ENCODE measurements at regions not wholly inside any gene's neighbourhood (a gene's known extent, or its start where the extent isn't known, plus 50 kb on each side); places are given as distances from the start of the nearest gene placed in this dataset.

DNA sequence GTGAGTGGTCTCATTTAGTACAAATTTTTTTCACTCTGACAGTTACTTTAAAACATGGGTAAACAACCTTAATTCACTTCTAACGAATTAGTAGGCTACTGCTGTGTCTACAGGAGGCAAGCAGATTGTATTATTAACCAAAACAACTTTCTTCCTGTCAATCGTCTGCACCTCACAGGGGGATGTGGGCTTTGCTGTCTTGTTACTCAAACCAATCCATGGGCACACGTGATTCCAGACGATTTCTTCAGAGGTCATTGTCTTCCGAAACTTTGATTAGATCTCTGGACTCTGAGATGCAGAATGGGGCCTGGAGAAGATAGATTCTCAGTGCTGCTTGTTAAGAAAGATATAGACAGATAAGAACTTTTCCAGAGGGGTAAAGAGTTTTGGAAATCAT, 327.8 kb downstream of the DHX15 start:
- Histone ChIP-seq H3K79me1 (ENCODE audit: low read depth, low read length) (no peaks in the 10 kb centered on the region), H2BK15ac (ENCODE audit: low read length) (no peak overlapping the region), H3K4me1 (replicated peaks in 1 of 4; ENCODE audit: control insufficient read depth in 3 of 4, insufficient read depth in 4 of 4, low read length in 3 of 4) (peaks cover 0 to 10% (median 7%) of the 10 kb centered on the region in 4 experiments; a peak in 4 of 7 replicates), H3K36me3 (ENCODE audit: control insufficient read depth in 2 of 4, insufficient read depth in 4 of 4, low read length in 3 of 4) (no peaks in the 10 kb centered on the region), H3K14ac (ENCODE audit: insufficient read length) (no peak overlapping the region), H2AK5ac (ENCODE audit: low read depth, low read length) (no peak overlapping the region), H3K79me2 (ENCODE audit: control insufficient read depth in 1 of 2, insufficient read depth in 2 of 2, low read length in 2 of 2) (no peaks in the 10 kb centered on the region), H2BK5ac (ENCODE audit: low read depth, low read length) (no peak overlapping the region), H3K27ac (ENCODE audit: low read depth, low read length) (no peak overlapping the region), H4K5ac (ENCODE audit: insufficient read length, low read depth, low read length) (no peak overlapping the region), H2BK20ac (ENCODE audit: low read length) (no peak overlapping the region), H3K9ac (replicated peaks in 1 of 4; ENCODE audit: extremely low read depth in 1 of 4, low read depth in 3 of 4, low read length in 3 of 4) (no peak overlapping the region), H3K4me2 (ENCODE audit: insufficient read depth in 1 of 2, low read depth in 2 of 2, low read length in 2 of 2) (0 out of 4 replicates have a peak overlapping the region, but pooled peaks of 1 of the 2 experiments have one; percentile 14), H4K20me1 (replicated peaks in 1 of 2; ENCODE audit: control insufficient read depth in 1 of 2, insufficient read depth in 2 of 2, low read length in 2 of 2) (no peaks in the 10 kb centered on the region), H2BK12ac (ENCODE audit: low read depth, low read length) (no peak overlapping the region), H3K4ac (replicated peaks; ENCODE audit: insufficient read length, low read depth, low read length) (no peak overlapping the region), H3K23ac (ENCODE audit: insufficient read length) (no peak overlapping the region), H2AFZ (ENCODE audit: low read length) (no peak overlapping the region), H2BK120ac (replicated peaks; ENCODE audit: low read depth, low read length) (no peak overlapping the region), H3K27me3 (replicated peaks in 1 of 4; ENCODE audit: control insufficient read depth in 3 of 4, extremely low read depth in 1 of 4, insufficient read depth in 3 of 4, low read length in 3 of 4) (no peaks in the 10 kb centered on the region), H3K9me3 (ENCODE audit: insufficient read depth in 2 of 2, low read depth in 1 of 2, low read length in 1 of 2) (no peaks in the 10 kb centered on the region), H4K91ac (replicated peaks; ENCODE audit: insufficient read length, low read length) (no peak overlapping the region), H3K56ac (replicated peaks; ENCODE audit: insufficient read length, low read depth, low read length) (no peak overlapping the region), H4K8ac (ENCODE audit: extremely low read depth, insufficient read depth, low read length) (no peak overlapping the region), H3K23me2 (ENCODE audit: low read depth, low read length) (no peaks in the 10 kb centered on the region), H3K18ac (ENCODE audit: extremely low read depth, low read length) (no peak overlapping the region), H3K4me3 (ENCODE audit: extremely low read depth in 1 of 4, insufficient read depth in 2 of 4, low read depth in 3 of 4, low read length in 4 of 4) (0 out of 8 replicates have a peak overlapping the region, but pooled peaks of 1 of the 4 experiments have one; percentile 10)
- POLR2A ChIA-PET (ENCODE audit: partially characterized antibody), result interaction anchor here (1.6 kb wide), 1 partner anchor 17 kb away, joined by 3 read pairs; no protein-coding TSS in a partner anchor
- CTCF ChIA-PET (ENCODE audit: partially characterized antibody), result interaction anchor here (1.1 kb wide), 1 partner anchor 10 kb away, joined by 3 read pairs; no protein-coding TSS in a partner anchor
- FAIRE-seq, result no peak
- 33% methylated on average over 5 of the region's 5 CpGs; no CpG with 5 or more reads in 1 of the 2 experiments for WGBS, 2 experiments (ENCODE audit: extremely low coverage in 1 of 2, insufficient coverage in 1 of 2, insufficient read length in 1 of 2, insufficient replicate concordance in 2 of 2, low coverage in 1 of 2, low lambda C conversion rate in 2 of 2, missing lambda C conversion rate in 1 of 2)
- DNase-seq (ENCODE audit: low read depth in 1 of 2, low spot score in 2 of 2), result no peak
- no peak for TF ChIP-seq POU5F1 (IDR thresholded peaks at IDR 0.05; ENCODE audit: low read depth, low read length)
- TF ChIP-seq POLR2A (IDR thresholded peaks at IDR 0.05; ENCODE audit: control extremely low read depth in 1 of 2, low read depth in 2 of 2, low read length in 2 of 2), result no peak
- TF ChIP-seq YY1 (IDR thresholded peaks at IDR 0.05; ENCODE audit: low read depth, low read length), result no peak
- TF ChIP-seq FOSL1 (IDR thresholded peaks at IDR 0.05; ENCODE audit: insufficient read depth, low read depth, low read length), result no peak
- TF ChIP-seq HDAC2 (IDR thresholded peaks at IDR 0.05; ENCODE audit: borderline replicate concordance in 1 of 2, low read depth in 2 of 2, low read length in 2 of 2), result no peak
- TF ChIP-seq CBX5 (IDR thresholded peaks at IDR 0.05; ENCODE audit: low read depth, low read length), result no peak
- TF ChIP-seq KDM1A (IDR thresholded peaks at IDR 0.05; ENCODE audit: borderline replicate concordance, low read length), result no peak
- TF ChIP-seq TAF1 (IDR thresholded peaks at IDR 0.05; ENCODE audit: low read depth, low read length), result no peak
- TF ChIP-seq SRF (IDR thresholded peaks at IDR 0.05; ENCODE audit: low read depth, low read length), result no peak
- no peak for TF ChIP-seq SIN3A (conservative IDR thresholded peaks at IDR 0.05 in 1 of 2, IDR thresholded peaks at IDR 0.05 in 1 of 2; ENCODE audit: low read depth in 1 of 2, low read length in 2 of 2)
- TF ChIP-seq ZNF274 (IDR thresholded peaks at IDR 0.05; ENCODE audit: borderline replicate concordance, extremely low read depth, low read length), result no peak
- no peak for TF ChIP-seq JUND (IDR thresholded peaks at IDR 0.05; ENCODE audit: low read length)
- TF ChIP-seq GTF2F1 (IDR thresholded peaks at IDR 0.05; ENCODE audit: borderline replicate concordance, low read depth, low read length), result no peak
- no peak for TF ChIP-seq RBBP5 (IDR thresholded peaks at IDR 0.05; ENCODE audit: borderline replicate concordance, low read depth, low read length)
- TF ChIP-seq SIX5 (IDR thresholded peaks at IDR 0.05; ENCODE audit: low read depth, low read length), result no peak
- TF ChIP-seq CHD2 (IDR thresholded peaks at IDR 0.05; ENCODE audit: low read length), result no peak
